ENCODE measurements at regions not wholly inside any gene's neighbourhood (a gene's known extent, or its start where the extent isn't known, plus 50 kb on each side); places are given as distances from the start of the nearest gene placed in this dataset.
A peak's percentile ranks its signal among the peaks of the same experiment; 100 is the strongest.

DNA sequence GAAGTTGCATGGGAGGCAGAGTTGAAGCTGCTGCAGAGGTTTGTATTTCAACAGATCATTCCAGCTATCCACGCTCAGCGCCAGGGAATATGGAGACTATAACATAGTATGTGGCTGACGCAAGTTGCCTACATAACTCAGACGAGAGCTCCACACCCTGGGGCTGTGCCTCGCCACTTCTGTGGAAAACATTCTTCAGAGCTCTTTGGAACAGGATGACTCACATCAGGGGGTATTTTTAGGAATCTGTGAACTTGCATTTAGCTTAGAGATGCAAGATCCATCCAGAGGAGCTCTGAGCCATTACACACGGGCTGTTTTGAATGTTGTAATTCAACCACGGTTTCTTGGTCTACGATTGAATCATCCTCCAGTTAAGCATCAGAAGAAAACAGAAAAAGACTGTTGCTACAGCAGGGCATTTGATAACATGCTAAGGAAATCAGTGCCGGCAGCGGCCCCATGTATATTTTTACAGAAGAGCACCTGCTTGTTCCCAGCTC, 481.5 kb upstream of the AKR1E2 start:
- DNase-seq (ENCODE audit: low read depth in 2 of 2) = peak in 1 of 2 donors; percentile 4

GRCh38 chr10:4343873-4344272, 482.1 kb upstream of the AKR1E2 start:
- DNase-seq (ENCODE audit: low read depth in 2 of 2) = no peak

DNA sequence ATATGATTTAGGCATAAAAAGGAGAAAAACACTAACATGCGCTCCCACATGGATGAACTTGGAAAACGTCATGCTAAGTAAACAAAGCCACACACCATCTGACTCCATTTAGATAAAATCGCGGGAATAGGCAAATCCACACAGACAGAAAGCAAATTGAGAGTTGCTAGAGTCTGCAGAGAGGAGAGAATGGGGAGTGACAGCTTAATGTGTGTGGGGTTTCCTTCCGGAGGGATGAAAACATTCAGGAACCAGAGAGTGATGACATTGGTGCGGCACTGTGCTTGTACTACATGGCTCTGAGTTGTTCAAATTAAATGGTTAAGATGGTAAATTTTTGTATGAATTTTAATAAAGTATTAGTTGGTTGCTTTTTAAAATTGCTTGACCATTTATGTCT, 482.9 kb upstream of the AKR1E2 start:
- DNase-seq (ENCODE audit: low read depth in 2 of 2) = no peak

- DNase-seq (ENCODE audit: low read depth in 2 of 2) = no peak
Measured at GRCh38 chr10:4338768-4339167, 487.2 kb upstream of the AKR1E2 start.

DNA sequence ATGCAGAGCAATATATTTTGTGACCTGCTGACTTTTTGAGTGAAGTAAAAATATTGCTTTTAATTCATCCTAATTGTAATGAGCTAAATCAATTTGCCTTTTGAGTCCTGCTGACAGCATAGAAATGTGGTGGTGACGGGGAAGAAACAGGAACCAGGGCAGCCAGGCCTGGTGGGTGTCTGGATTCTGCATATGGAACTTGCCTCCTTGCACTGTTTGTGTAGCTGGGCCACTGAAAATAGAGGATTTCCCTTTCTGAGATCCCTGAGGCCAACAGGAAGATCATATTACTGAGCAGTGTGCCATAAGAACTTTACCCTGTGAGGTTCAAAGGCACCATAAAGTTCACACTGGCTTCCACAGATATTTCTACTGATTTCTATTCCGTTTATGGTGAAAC, 488.4 kb upstream of the AKR1E2 start:
- DNase-seq (ENCODE audit: low read depth in 2 of 2) = no peak

DNA sequence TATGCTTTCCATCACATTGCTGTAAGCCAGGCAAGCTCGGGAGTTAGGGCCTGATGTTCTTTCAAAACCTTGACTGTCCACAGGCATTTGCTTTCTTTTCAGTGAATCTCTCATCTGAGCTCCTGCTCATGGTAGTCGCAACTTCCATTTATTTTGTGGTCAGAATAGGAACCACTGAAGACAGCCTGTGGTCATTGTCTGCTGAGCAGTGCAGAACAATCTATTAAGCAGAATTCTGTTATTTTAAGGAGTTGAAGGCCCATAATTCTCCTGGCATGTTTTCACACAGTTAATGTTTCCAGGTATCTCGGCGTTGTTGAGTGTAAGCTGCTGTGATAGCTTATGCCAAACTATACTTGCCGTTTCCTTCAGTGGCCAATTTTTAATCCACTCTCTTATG, 491.1 kb upstream of the AKR1E2 start:
- no peak for DNase-seq (ENCODE audit: low read depth in 2 of 2)

GRCh38 chr10:4334015-4334414, 492.0 kb upstream of the AKR1E2 start:
- no peak for DNase-seq (ENCODE audit: low read depth in 2 of 2)

DNA sequence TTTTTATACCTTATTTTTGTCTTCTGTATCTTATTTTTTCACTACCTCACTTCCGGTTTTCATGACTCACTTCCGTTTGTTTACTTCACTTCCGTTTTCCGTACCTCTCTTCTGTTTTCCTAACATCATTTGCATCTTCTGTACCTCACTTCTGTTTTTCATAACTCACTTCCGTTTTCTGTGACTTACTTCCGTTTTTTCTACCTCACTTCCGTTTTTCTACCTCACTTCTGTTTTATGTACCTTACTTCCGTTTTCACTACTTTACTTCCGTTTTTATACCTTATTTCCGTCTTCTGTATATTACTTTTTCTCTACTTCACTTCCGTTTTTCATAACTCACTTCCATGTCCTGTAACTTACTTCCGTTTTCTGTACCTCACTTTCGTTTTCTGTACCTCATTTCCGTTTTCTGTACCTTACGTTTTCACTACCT, 492.5 kb upstream of the AKR1E2 start:
- DNase-seq (ENCODE audit: low read depth in 2 of 2) = no peak

DNA sequence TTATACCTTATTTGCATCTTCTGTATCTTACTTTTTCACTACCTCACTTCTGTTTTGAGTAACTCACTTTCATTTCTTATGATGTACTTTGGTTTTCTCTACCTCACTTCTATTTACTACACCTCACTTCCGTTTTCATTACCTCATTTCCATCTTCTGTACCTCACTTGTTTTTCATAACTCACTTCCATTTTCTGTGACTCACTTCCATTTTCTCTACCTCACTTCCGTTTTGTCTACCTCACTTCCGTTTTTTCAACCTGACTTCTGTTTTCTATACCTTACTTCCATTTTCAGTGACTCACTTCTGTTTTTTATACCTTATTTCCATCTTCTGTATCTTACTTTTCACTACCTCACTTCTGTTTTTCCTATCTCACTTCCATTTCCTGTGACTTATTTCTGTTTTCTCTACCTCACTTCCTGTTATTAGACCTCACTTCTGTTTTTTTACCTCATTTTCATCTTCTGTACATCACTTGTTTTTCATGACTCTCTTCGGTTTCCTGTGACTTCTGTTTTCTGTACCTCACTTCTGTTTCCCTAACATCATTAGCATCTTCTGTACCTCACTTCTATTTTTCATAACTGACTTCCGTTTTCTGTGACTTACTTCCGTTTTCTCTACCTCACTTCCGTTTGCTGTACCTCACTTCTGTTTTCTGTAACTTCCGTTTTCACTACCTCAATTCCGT, 493.1 kb upstream of the AKR1E2 start:
- no peak for DNase-seq (ENCODE audit: low read depth in 2 of 2)

DNA sequence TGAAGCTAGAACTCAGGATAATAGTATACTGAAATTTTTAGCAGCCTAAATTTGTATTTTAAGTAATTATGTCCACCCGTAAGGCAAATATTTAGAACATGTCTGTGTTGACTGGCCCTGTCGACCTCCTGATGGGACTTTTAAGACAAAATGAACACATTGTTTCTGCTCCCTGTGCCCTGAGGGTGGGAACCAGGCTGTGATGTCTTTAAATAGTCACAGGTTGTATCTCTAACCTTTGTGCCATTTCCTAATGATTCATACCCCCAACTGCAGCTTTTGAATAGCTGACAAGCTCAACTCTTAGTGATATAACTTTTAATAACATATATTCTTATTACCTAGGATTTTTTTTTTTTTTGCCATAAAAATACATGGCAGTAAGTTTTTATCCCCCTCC, 494.9 kb upstream of the AKR1E2 start:
- DNase-seq (ENCODE audit: low read depth in 2 of 2) = no peak

GRCh38 chr10:4330636-4331035, 495.4 kb upstream of the AKR1E2 start:
- no peak for DNase-seq (ENCODE audit: low read depth in 2 of 2)

- DNase-seq (ENCODE audit: low read depth in 2 of 2) = no peak
Measured at GRCh38 chr10:4329225-4329624, 496.8 kb upstream of the AKR1E2 start.

- DNase-seq (ENCODE audit: low read depth in 2 of 2) = no peak
Measured at GRCh38 chr10:4326647-4327046, 499.4 kb upstream of the AKR1E2 start.

DNA sequence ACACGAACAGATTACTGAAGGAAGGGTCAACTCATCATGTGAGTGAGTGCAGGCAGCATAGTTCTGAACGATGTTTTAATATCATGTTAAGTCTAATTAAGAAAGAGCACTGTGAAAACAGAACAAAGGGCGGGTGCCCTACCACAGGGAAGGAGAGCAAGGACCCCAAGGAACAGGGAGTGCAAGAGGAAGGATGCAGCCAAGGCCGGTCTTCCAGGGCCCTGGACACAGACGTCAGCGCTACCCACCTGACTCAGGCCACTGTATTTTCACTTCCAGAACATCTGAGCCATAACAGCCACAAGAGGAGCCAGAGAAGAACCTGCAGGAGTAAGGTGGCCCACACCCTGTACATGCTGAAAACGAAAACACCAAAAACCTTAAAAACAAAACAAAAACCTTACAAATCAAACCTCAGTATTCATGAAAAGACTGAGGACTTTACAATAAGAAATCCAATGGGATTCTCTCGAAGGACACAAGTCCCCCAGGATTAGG, 506.1 kb upstream of the AKR1E2 start:
- no peak for DNase-seq (ENCODE audit: low read depth in 2 of 2)

- no peak for DNase-seq (ENCODE audit: low read depth in 2 of 2)
Measured at GRCh38 chr10:4316161-4316810, 509.7 kb upstream of the AKR1E2 start.

DNA sequence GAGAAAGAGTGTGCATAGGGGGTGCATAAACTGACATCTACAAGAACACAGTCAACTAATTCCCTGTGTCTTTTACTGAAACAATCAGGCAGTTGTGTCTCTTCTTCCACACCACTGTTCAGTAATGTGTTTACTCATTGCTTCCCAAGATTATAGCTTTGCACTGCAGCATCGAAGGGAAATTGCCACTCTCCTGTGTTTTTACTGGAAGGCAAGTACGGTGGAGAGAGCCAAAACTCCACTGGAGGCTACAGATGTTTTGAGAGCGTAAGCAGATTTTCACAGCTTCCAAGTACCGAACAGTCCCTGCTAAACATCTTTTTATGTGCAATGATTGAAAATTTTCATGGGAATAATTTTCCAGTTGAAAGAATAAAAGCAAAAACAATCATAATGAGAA, 510.5 kb upstream of the AKR1E2 start:
- no peak for DNase-seq (ENCODE audit: low read depth in 2 of 2)

DNA sequence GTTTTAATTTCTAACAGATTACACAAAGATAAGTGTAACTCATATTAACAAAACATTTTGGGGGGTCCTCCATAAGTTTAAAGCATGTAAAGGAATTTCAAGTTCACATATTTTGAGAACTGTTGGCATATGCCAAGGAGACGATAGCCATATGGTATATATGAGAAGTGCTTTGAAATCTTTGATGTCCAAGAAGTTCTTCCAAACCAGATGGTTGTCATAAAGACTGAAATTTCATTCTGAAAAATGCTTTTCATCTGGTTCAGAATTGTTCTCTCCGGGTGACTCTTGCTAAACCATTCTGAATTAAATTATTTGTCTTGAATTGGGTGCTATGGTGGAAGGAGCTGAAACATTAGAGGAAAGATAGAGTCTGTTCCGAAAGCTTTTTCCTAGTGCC, 513.0 kb upstream of the AKR1E2 start:
- DNase-seq (ENCODE audit: low read depth in 2 of 2) = no peak

DNA sequence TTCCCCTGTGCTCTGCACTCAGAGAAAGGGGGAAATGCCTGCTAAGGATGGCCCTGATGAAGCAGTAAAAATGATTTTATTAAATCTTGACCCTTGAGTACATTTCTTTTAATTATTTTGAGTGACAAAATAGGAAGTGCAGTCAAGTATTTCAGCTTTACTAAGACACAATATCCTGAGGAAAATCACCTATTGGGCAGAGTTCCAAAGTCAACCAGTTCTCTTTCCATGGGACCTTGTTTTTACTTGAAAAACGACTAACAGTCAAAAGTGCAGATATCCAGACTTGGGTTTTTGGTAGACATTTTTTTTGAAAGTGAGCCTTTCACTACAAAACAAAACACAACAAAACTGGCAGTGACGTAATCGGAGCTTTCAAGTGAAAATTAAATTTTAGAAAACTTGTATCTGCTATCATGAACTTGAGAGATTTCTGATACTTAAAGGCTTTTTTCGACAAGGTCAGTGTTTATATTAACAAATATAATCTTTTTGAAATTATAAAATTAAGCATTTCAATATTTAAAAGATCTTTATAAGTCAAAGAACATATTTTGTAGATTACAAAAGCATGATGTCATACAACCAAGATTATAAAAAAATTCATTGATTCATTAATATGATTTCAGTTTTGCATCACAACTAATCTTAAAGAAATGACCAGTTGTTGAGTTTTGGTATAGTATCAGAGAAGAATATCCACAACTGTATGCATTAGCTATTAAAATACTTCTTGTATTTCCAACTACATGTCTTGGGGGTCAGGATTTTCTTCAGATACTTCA, 513.8 kb upstream of the AKR1E2 start:
- no peak for DNase-seq (ENCODE audit: low read depth in 2 of 2)

DNA sequence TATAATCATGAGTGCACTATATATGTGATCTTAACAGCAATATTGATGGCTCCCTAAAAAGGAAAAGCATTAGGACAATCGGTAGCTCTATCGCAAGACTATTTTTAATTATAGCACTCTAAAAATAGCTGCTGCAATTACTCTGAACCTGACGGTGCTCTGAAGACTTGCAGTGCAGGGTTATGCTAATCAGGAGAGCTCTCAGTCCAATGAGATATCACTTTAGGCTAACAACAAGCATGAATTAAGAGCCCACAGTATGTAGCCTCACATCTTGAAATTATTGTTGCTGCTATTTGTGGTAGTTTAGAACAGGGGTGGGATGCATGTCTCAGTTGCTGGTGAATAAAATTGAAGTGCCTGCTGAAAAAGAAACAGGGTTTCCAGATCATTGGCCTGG, 515.8 kb upstream of the AKR1E2 start:
- no peak for DNase-seq (ENCODE audit: low read depth in 2 of 2)

- no peak for DNase-seq (ENCODE audit: low read depth in 2 of 2)
Measured at GRCh38 chr10:4307910-4308309, 518.1 kb upstream of the AKR1E2 start.

DNA sequence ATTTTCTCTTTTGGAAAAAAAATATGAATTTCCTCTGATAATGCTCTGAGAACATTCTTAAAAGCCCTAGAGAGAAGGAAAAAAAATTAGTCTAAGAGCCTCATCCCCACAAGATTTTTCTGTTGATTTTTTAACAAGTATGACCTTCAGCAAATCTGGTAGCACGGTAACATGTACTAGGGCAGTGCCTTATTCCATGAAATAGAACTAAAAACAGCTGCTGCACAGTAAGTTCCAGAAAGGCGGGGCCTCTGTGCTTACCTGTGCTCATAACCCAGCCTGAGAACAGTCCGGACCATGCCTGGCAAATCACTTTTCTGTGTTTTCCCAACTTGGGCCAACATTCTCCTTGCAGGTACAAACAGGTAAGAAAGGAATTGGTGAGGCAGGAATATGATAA, 519.1 kb upstream of the AKR1E2 start:
- no peak for DNase-seq (ENCODE audit: low read depth in 2 of 2)

GRCh38 chr10:4303045-4303444, 518.0 kb upstream of the KLF6 start:
- DNase-seq (ENCODE audit: low read depth in 2 of 2) = no peak
